ENCODE measurements at regions not wholly inside any gene's neighbourhood (a gene's known extent, or its start where the extent isn't known, plus 50 kb on each side); places are given as distances from the start of the nearest gene placed in this dataset.

GRCh38 chr10:110419265-110419664 lies 78.4 kb upstream of the DUSP5 start:
- TF ChIP-seq CTCF (conservative IDR thresholded peaks at IDR 0.05), result no peak
- TF ChIP-seq ZFX (IDR thresholded peaks at IDR 0.05), result no peak
